ENCODE measurements at regions not wholly inside any gene's neighbourhood (a gene's known extent, or its start where the extent isn't known, plus 50 kb on each side); places are given as distances from the start of the nearest gene placed in this dataset.

- ATAC-seq (ENCODE audit: low read depth) (no peak), DNase-seq (no peak)
- Mint-ChIP-seq H3K9me3 (no peaks in the 10 kb centered on the region), H3K27ac (no peak overlapping the region), H3K4me1 (no peaks in the 10 kb centered on the region), H3K27me3 (peaks cover 9% of the 10 kb centered on the region), H3K36me3 (ENCODE audit: low read depth) (no peaks in the 10 kb centered on the region), H3K4me3 (no peak overlapping the region)
- ChIA-PET CTCF (no interaction called here), POLR2A (no interaction called here)
- intact Hi-C loops (cut with micrococcal nuclease) = no loop called here
- TF ChIP-seq CTCF (IDR thresholded peaks at IDR 0.05) = no peak
Observed at GRCh38 chr21:34271189-34271851, 92.5 kb upstream of the KCNE2 start.

GRCh38 chr21:34272321-34272720 is 91.5 kb upstream of the KCNE2 start:
- CTCF ChIA-PET = no interaction called here
- no peak for TF ChIP-seq CTCF (IDR thresholded peaks at IDR 0.05)

GRCh38 chr21:34274001-34274400 is 89.8 kb upstream of the KCNE2 start:
- no peak for DNase-seq
- POLR2A ChIA-PET = no interaction called here
- intact Hi-C loops (cut with micrococcal nuclease) = no loop called here
- H3K4me3 Mint-ChIP-seq = no peak overlapping the region
- ATAC-seq (ENCODE audit: low read depth) = no peak
- H3K27me3 Mint-ChIP-seq = peaks cover 14% of the 10 kb centered on the region
- CTCF ChIA-PET = no interaction called here
- H3K27ac Mint-ChIP-seq = no peak overlapping the region
- H3K9me3 Mint-ChIP-seq = no peaks in the 10 kb centered on the region
- H3K36me3 Mint-ChIP-seq (ENCODE audit: low read depth) = no peaks in the 10 kb centered on the region
- no peaks in the 10 kb centered on the region for H3K4me1 Mint-ChIP-seq
- TF ChIP-seq CTCF (IDR thresholded peaks at IDR 0.05) = no peak

More at GRCh38 chr21:34272321-34272720, 91.5 kb upstream of the KCNE2 start:
- H3K4me1 Mint-ChIP-seq = no peaks in the 10 kb centered on the region
- H3K27ac Mint-ChIP-seq = no peak overlapping the region
- DNase-seq (no peak), ATAC-seq (ENCODE audit: low read depth) (no peak)
- no peaks in the 10 kb centered on the region for H3K36me3 Mint-ChIP-seq (ENCODE audit: low read depth)
- POLR2A ChIA-PET = no interaction called here
- H3K4me3 Mint-ChIP-seq = no peak overlapping the region
- intact Hi-C loops (cut with micrococcal nuclease) = no loop called here
- H3K27me3 Mint-ChIP-seq = peaks cover 13% of the 10 kb centered on the region
- no peaks in the 10 kb centered on the region for H3K9me3 Mint-ChIP-seq

- Mint-ChIP-seq H3K4me1 (no peaks in the 10 kb centered on the region), H3K27ac (no peak overlapping the region), H3K27me3 (peaks cover 14% of the 10 kb centered on the region), H3K9me3 (no peaks in the 10 kb centered on the region), H3K36me3 (ENCODE audit: low read depth) (no peaks in the 10 kb centered on the region), H3K4me3 (no peak overlapping the region)
- no peak for TF ChIP-seq CTCF (IDR thresholded peaks at IDR 0.05)
- intact Hi-C loops (cut with micrococcal nuclease) = no loop called here
- CTCF ChIA-PET = no interaction called here
- POLR2A ChIA-PET = no interaction called here
- DNase-seq (no peak), ATAC-seq (ENCODE audit: low read depth) (no peak)
Observed at GRCh38 chr21:34276711-34277425, 86.9 kb upstream of the KCNE2 start.

- intact Hi-C loops (cut with micrococcal nuclease) = no loop called here
- Mint-ChIP-seq H3K4me1 (no peaks in the 10 kb centered on the region), H3K4me3 (no peak overlapping the region), H3K27me3 (peaks cover 9% of the 10 kb centered on the region), H3K27ac (no peak overlapping the region), H3K36me3 (ENCODE audit: low read depth) (no peaks in the 10 kb centered on the region), H3K9me3 (no peaks in the 10 kb centered on the region)
- ChIA-PET POLR2A (no interaction called here), CTCF (no interaction called here)
- no peak for TF ChIP-seq CTCF (IDR thresholded peaks at IDR 0.05)
- DNase-seq (no peak), ATAC-seq (ENCODE audit: low read depth) (no peak)
Observed at GRCh38 chr21:34278451-34278850, 85.4 kb upstream of the KCNE2 start.
